ENCODE measurements at regions not wholly inside any gene's neighbourhood (a gene's known extent, or its start where the extent isn't known, plus 50 kb on each side); places are given as distances from the start of the nearest gene placed in this dataset.

DNA sequence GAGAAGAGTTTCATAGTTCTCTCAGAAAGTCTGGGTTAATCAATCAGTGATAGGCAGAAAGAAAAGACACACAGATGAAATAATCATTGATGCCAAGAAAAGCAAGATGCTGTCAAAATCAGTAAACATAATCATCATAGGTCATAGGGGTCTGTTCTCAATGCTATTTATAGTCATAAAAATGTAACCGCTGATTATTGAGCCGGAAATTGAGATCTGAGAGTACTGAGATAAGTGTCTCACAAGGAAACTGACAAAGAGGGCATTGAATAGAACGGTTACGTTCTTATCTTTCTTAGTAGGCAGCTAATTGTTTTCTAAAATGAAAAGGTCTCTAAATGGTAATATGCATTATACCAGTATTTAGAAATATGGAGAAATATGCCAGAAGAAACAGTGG, 1686.1 kb upstream of the AGA start:
- H3K4me2 ChIP-seq (ENCODE audit: low read depth, low read length): no peak overlapping the region
- no peaks in the 10 kb centered on the region for H3K4me1 ChIP-seq (ENCODE audit: low read length)
- no peak overlapping the region for H3K4me3 ChIP-seq (ENCODE audit: low read length)
- no peak for DNase-seq
- no peaks in the 10 kb centered on the region for H3F3A ChIP-seq (ENCODE audit: insufficient read depth, low read length)
- no peaks in the 10 kb centered on the region for H3K9me2 ChIP-seq (replicated peaks; ENCODE audit: insufficient read depth, low read length)
- H2AFZ ChIP-seq (ENCODE audit: low read length): no peak overlapping the region
- no peaks in the 10 kb centered on the region for H4K20me1 ChIP-seq (ENCODE audit: insufficient read depth, low read length)
- H3K79me2 ChIP-seq (ENCODE audit: low read length): no peaks in the 10 kb centered on the region
- TF ChIP-seq, protein P1, sequence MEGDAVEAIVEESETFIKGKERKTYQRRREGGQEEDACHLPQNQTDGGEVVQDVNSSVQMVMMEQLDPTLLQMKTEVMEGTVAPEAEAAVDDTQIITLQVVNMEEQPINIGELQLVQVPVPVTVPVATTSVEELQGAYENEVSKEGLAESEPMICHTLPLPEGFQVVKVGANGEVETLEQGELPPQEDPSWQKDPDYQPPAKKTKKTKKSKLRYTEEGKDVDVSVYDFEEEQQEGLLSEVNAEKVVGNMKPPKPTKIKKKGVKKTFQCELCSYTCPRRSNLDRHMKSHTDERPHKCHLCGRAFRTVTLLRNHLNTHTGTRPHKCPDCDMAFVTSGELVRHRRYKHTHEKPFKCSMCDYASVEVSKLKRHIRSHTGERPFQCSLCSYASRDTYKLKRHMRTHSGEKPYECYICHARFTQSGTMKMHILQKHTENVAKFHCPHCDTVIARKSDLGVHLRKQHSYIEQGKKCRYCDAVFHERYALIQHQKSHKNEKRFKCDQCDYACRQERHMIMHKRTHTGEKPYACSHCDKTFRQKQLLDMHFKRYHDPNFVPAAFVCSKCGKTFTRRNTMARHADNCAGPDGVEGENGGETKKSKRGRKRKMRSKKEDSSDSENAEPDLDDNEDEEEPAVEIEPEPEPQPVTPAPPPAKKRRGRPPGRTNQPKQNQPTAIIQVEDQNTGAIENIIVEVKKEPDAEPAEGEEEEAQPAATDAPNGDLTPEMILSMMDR (IDR thresholded peaks at IDR 0.05; ENCODE audit: low read length): no peak
- TF ChIP-seq EZH2 (optimal IDR thresholded peaks at IDR 0.05; ENCODE audit: low read depth, low read length): no peak
- no peak for TF ChIP-seq EZH2phosphoT487 (IDR thresholded peaks at IDR 0.05; ENCODE audit: low read length)
- H3K36me3 ChIP-seq (replicated peaks; ENCODE audit: insufficient read depth, low read length): no peaks in the 10 kb centered on the region
- H3K27ac ChIP-seq (ENCODE audit: low read length): no peak overlapping the region
- no peaks in the 10 kb centered on the region for H3K27me3 ChIP-seq (replicated peaks; ENCODE audit: insufficient read depth, low read length)
- no peaks in the 10 kb centered on the region for H3K9me3 ChIP-seq (replicated peaks; ENCODE audit: insufficient read depth, low read length)
- no peak overlapping the region for H3K9ac ChIP-seq (ENCODE audit: low read length)

DNA sequence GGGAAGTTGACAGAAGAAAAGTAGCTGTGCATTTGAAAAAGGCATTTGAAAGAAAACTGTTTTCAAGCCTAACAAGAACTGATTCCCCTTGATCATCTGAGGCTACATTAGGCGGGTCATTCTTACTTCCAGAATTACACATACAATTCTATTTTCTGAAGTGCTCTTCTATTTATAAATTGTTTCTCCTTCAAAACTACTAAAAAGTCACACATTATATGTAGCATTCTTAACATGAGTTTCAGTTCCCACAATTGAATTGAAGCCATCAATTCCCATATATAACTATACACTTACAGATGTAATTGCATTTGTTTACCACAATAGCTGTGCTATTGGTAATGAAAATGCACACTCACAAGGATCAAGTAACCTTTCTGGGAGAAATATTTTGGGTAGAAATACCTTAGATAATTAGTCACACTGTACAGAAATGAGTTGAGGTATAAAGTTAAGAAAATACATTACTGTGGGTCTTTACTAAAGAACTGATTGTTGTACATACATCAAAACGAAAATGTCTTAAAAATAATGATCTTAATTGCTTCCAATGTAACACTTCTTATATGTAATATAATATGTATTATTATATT, 1688.0 kb upstream of the AGA start:
- no peaks in the 10 kb centered on the region for H3K36me3 ChIP-seq (replicated peaks; ENCODE audit: insufficient read depth, low read length)
- no peak overlapping the region for H3K4me2 ChIP-seq (ENCODE audit: low read depth, low read length)
- no peak for TF ChIP-seq EZH2phosphoT487 (IDR thresholded peaks at IDR 0.05; ENCODE audit: low read length)
- TF ChIP-seq, protein P1 (IDR thresholded peaks at IDR 0.05; ENCODE audit: low read length): no peak
- no peak for TF ChIP-seq EZH2 (optimal IDR thresholded peaks at IDR 0.05; ENCODE audit: low read depth, low read length)
- DNase-seq: no peak
- no peaks in the 10 kb centered on the region for H3K4me1 ChIP-seq (ENCODE audit: low read length)
- H3K9me2 ChIP-seq (replicated peaks; ENCODE audit: insufficient read depth, low read length): no peaks in the 10 kb centered on the region
- H3K79me2 ChIP-seq (ENCODE audit: low read length): no peaks in the 10 kb centered on the region
- no peaks in the 10 kb centered on the region for H3K27me3 ChIP-seq (replicated peaks; ENCODE audit: insufficient read depth, low read length)
- no peaks in the 10 kb centered on the region for H3F3A ChIP-seq (ENCODE audit: insufficient read depth, low read length)
- H2AFZ ChIP-seq (ENCODE audit: low read length): no peak overlapping the region
- H3K4me3 ChIP-seq (ENCODE audit: low read length): no peak overlapping the region
- H4K20me1 ChIP-seq (ENCODE audit: insufficient read depth, low read length): no peaks in the 10 kb centered on the region
- H3K27ac ChIP-seq (ENCODE audit: low read length): no peak overlapping the region
- H3K9me3 ChIP-seq (replicated peaks; ENCODE audit: insufficient read depth, low read length): no peaks in the 10 kb centered on the region
- H3K9ac ChIP-seq (ENCODE audit: low read length): no peak overlapping the region

DNA sequence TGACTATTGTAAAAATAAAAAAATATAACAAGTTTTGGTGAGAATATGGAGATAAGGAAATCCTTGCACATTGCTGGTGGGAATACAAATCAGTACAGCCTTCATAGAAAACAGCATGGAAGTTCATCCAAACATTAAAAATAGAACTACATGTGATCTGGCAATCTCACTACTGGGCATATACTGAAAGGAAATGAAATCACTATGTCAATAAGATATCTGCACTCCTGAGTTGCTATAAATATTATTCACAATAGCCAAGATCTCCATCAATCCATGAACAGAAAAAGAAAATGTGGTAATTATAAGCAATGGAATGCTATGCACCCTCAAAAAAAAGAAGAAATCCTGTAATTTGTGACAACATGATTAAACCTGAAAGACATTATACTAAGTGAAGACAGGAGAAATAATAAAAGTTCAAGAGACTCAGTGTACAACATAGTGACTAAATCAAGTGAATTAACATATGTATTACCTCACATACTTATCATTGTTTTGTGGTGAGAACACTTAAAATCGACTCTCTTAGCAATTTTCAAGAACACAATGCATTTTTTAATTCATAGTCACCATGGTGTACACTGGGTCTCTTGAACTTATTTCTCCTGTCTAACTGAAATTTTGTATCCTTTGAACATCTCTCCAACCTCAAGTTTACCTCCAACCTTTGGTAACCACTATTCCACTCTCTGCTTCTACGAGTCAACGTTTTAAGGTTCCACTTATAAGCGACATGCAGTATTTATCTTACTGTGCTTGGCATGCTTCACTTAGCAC, 1703.7 kb upstream of the AGA start:
- Histone ChIP-seq H3K36me3 (replicated peaks; ENCODE audit: insufficient read depth, low read length) (no peaks in the 10 kb centered on the region), H3K27ac (ENCODE audit: low read length) (no peak overlapping the region), H4K20me1 (ENCODE audit: insufficient read depth, low read length) (no peaks in the 10 kb centered on the region), H2AFZ (ENCODE audit: low read length) (no peak overlapping the region), H3K4me2 (ENCODE audit: low read depth, low read length) (no peak overlapping the region), H3K4me1 (ENCODE audit: low read length) (no peaks in the 10 kb centered on the region), H3K4me3 (ENCODE audit: low read length) (no peak overlapping the region), H3K79me2 (ENCODE audit: low read length) (no peaks in the 10 kb centered on the region), H3K9me2 (replicated peaks; ENCODE audit: insufficient read depth, low read length) (no peaks in the 10 kb centered on the region), H3F3A (ENCODE audit: insufficient read depth, low read length) (no peaks in the 10 kb centered on the region), H3K9ac (ENCODE audit: low read length) (no peak overlapping the region), H3K27me3 (replicated peaks; ENCODE audit: insufficient read depth, low read length) (no peaks in the 10 kb centered on the region), H3K9me3 (replicated peaks; ENCODE audit: insufficient read depth, low read length) (no peaks in the 10 kb centered on the region)
- no peak for DNase-seq
- TF ChIP-seq, protein P1 (IDR thresholded peaks at IDR 0.05; ENCODE audit: low read length): no peak
- TF ChIP-seq EZH2phosphoT487 (IDR thresholded peaks at IDR 0.05; ENCODE audit: low read length) (no peak), EZH2 (optimal IDR thresholded peaks at IDR 0.05; ENCODE audit: low read depth, low read length) (no peak)

Measured in MM.1S (cell line).